DMS114 treated with DMSO at 0.1 percent for 48 hours (cell line): ENCODE measurements at regions not wholly inside any gene's neighbourhood (a gene's known extent, or its start where the extent isn't known, plus 50 kb on each side); places are given as distances from the start of the nearest gene placed in this dataset.
A peak's percentile ranks its signal among the peaks of the same experiment; 100 is the strongest.

Source experiments
- DNase-seq: peaks from one replicate; lab custom pipeline; 2025; ENCODE audit not compliant: unreplicated experiment; lab: John Stamatoyannopoulos, UW

- DNase-seq: no peak
Observed at GRCh38 chr16:73610160-73610559, 562.2 kb upstream of the ZFHX3 start.

- no peak for DNase-seq
Observed at GRCh38 chr16:73608911-73609310, 561.0 kb upstream of the ZFHX3 start.

- no peak for DNase-seq
Observed at GRCh38 chr16:73605309-73605708, 557.4 kb upstream of the ZFHX3 start.

- no peak for DNase-seq
Observed at GRCh38 chr16:73601911-73602310, 554.0 kb upstream of the ZFHX3 start.

- no peak for DNase-seq
Observed at GRCh38 chr16:73599870-73600269, 551.9 kb upstream of the ZFHX3 start.

GRCh38 chr16:73599351-73599750, 551.4 kb upstream of the ZFHX3 start:
- DNase-seq: no peak

- DNase-seq: no peak
Observed at GRCh38 chr16:73584157-73584556, 536.2 kb upstream of the ZFHX3 start.

GRCh38 chr16:73572135-73572828, 524.4 kb upstream of the ZFHX3 start:
- peak; percentile 35 for DNase-seq

GRCh38 chr16:73569266-73569980, 521.5 kb upstream of the ZFHX3 start:
- DNase-seq: no peak

GRCh38 chr16:73568769-73569168, 520.8 kb upstream of the ZFHX3 start:
- no peak for DNase-seq

- DNase-seq: no peak
Observed at GRCh38 chr16:73565925-73566324, 518.0 kb upstream of the ZFHX3 start.

GRCh38 chr16:73565263-73565662, 517.3 kb upstream of the ZFHX3 start:
- DNase-seq: peak; percentile 31

- no peak for DNase-seq
Observed at GRCh38 chr16:73563709-73564108, 515.8 kb upstream of the ZFHX3 start.

- DNase-seq: no peak
Observed at GRCh38 chr16:73560497-73560896, 512.6 kb upstream of the ZFHX3 start.

- no peak for DNase-seq
Observed at GRCh38 chr16:73558219-73558618, 510.3 kb upstream of the ZFHX3 start.

GRCh38 chr16:73553941-73554660, 506.2 kb upstream of the ZFHX3 start:
- no peak for DNase-seq

- no peak for DNase-seq
Observed at GRCh38 chr16:73549984-73550631, 502.2 kb upstream of the ZFHX3 start.

GRCh38 chr16:73547552-73548403, 499.9 kb upstream of the ZFHX3 start:
- peak; percentile 60 for DNase-seq

GRCh38 chr16:73546341-73546845, 498.5 kb upstream of the ZFHX3 start:
- peak; percentile 62 for DNase-seq

GRCh38 chr16:73545755-73546154, 497.8 kb upstream of the ZFHX3 start:
- no peak for DNase-seq
